GM18505 (cell line): ENCODE measurements at regions not wholly inside any gene's neighbourhood (a gene's known extent, or its start where the extent isn't known, plus 50 kb on each side); places are given as distances from the start of the nearest gene placed in this dataset.

Source experiments
- ATAC-seq: cut with Tn5 transposase; IDR thresholded peaks from one replicate; pipeline ENCODE4 v1.9.1; 2021; ENCODE audit not compliant: unreplicated experiment
- POLR2A ChIP-seq: IDR thresholded peaks from 4 replicates; pipeline ENCODE4 v1.6.1; 2011; ENCODE audit warnings: borderline replicate concordance; ENCODE audit not compliant: insufficient read depth, insufficient read length; ENCODE audit errors: extremely low read depth

DNA sequence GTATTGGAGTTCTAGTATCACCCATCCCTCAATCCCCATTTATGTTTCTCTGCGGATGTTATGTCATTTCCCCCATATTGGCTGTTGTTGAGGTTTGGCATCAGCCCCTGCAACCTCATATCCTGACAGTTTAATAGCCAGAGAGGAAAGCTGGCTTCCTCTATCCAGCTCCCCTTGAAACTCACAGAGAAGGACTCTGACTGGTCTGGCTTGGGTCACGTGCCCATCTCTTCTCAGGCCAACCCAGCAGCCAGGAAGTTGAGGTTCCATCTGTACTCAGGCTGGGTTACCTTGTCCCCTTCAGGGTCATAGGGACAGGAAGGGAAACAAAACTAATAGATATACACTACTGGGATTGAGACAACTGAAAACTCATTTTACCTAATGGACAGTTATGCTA lies 148.0 kb upstream of the SLC14A2 start:
- no peak for TF ChIP-seq POLR2A
- no peak for ATAC-seq

DNA sequence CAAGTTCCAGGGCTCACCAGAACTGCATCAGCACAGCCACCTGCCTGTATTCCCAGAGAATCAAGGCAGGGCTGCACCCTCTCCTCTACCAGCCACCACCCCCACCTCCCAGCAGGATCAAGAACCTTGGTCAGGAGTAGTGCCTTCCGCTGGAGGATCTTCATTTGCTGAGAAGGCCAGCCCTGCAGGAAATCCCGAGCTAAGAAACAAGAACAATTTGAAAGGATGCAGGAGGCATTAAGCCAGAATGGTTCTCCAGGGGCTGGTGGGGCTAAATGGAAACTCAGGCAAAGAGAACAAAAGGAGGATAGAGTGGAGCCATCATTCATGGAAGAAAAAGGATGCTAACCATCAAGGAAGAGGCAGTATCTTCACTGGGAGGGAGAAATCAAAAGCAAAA lies 147.3 kb upstream of the SLC14A2 start:
- TF ChIP-seq POLR2A = no peak
- no peak for ATAC-seq

DNA sequence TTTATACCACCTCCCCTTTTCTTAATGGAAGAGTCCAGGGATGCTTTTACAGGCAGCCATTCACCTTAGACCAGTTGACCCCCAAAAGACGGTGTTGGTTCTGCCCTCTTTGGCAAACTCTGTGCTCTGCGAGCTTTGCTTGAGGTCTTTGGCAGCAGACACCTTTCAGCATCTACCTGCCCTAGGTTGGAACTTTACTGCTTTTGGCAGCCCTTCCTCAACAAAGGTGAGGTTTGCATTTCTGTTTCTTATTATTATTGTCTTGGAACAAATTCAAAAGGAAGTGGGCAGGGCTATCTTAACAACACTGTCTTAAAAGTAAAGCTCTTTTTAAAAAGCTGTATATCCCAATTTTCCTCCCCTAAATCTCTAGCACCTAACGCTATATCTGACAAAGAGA lies 136.4 kb upstream of the SLC14A2 start:
- ATAC-seq = no peak
- TF ChIP-seq POLR2A = no peak

DNA sequence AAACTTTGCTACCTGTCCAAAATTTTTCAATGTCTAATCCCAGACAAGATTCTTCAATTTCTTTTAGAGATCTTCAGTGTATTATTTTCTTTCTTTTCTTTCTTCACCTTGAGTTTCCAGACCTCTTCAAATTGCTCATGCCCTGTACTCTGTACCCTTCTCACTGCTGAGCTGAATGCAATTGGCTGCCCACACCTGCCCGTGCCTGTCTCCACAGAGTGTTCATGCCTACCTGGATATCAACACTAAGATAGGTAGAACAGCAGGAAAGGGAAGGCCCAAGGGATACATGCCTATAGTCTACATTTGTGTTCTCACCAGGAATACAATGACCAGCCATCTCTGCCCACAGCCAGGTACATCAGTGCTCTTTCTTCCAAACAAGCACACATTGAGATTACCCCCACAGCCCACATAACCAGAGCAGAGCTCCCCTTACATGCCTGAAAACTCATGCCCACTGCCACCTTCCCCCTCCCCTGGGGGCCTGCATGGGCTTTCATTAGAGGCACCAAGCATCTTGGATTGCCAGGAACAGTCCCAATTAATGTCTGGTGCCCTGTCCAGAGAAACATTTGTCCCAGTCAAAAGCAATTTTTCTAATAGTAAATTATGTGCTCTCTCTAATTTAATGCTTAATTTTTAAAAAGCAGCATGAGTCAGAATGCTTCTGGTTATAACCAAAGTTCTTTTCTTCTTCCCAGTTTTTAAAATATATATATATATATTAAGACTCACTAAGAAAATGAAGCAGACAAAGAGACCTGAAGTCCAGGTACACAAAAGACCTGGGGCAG lies 134.9 kb upstream of the SLC14A2 start:
- TF ChIP-seq POLR2A = no peak
- no peak for ATAC-seq

DNA sequence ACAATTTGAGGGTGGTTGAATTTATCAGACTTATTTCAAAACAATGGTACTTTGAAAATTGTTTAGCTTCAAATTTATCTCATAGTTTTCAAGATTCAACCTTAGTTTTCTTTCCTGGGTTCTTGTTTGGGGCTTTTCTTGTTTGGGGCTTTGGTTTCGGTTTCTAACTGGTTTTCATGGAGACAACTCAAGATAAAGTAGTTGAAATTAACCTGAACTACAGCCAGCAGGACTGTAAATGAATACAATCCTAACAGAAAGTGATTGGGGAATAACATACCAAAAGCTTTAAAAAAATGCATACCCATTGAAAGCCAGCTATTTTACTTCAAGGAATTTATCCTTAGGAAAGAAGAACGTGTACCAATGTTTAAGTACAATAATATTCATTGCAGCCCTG lies 133.5 kb upstream of the SLC14A2 start:
- ATAC-seq = no peak
- TF ChIP-seq POLR2A = no peak

DNA sequence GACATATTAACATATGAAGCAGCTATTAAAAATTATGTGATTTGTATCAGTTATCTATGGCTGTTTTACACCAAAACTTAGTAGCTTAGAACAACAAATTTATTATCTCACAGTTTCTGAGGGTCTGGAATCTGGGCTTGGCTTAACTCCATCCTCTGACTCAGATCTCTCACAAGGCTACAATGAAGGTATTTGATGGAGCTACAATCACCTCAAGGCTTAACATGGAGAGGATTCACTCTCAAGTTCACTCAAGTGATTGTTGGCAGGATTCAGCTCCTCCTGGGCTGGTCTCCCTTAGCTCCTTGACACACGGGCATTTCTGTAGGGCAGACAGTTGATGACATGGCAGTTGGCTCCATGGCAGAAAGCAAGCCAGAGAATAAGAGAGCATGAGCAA lies 133.0 kb upstream of the SLC14A2 start:
- ATAC-seq = no peak
- TF ChIP-seq POLR2A = no peak

DNA sequence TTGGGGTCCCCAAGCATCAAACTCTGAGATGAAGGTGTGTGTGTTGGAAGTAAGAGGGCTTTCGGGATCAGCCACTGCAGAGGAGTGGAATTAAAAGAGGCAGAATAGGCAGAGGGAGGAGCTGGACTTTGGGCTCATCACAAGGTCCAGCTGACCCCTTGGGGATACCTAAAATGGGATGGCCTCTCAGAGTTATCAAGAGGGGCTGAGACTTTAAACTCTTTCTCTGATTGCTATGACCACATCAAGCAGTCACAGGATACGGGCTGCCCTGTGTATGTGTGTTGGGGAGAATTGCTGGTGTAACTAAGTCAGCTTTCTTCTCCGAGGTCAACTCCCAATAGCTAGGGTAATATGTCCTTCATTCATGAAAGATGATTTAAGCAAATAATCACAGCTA lies 127.7 kb upstream of the SLC14A2 start:
- ATAC-seq = no peak
- no peak for TF ChIP-seq POLR2A

DNA sequence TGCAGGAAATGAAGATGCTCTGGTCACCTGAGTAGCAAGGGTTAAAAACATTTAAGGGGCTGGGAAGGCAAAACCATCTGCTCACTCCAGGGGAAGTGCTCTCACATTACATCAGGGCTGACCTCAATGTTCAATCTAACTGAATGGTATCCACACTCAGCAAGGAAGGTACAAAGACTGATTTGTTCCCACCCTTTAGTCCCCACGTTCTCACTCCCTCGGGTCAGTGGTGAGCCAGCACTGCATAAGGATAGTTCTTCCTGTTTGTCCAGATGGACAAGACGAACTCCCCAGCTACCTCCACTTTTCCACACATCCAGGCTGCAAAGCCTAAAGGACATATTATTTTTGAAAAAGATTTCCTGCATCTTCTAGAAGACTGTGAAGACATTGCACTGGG lies 126.6 kb upstream of the SLC14A2 start:
- no peak for TF ChIP-seq POLR2A
- ATAC-seq = no peak

DNA sequence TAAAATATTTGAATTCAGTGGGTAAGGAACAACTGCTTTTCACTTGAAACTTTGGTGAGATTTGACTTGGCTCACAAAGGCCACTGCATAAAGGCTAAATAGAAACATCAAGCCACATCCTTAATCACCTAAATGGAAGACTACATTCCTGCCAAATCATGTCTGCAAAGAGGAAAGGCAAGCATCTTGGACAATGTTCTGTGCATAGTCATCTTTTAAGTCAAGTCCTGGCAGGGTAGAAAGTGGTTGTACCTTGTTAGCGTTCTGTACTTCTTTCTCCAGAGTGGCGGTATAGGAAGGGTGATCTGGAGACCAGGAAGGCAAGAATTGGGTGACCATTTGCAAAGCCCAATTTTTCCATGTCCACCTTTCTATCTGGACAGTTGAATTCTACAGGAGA lies 121.4 kb upstream of the SLC14A2 start:
- no peak for TF ChIP-seq POLR2A
- ATAC-seq = no peak

DNA sequence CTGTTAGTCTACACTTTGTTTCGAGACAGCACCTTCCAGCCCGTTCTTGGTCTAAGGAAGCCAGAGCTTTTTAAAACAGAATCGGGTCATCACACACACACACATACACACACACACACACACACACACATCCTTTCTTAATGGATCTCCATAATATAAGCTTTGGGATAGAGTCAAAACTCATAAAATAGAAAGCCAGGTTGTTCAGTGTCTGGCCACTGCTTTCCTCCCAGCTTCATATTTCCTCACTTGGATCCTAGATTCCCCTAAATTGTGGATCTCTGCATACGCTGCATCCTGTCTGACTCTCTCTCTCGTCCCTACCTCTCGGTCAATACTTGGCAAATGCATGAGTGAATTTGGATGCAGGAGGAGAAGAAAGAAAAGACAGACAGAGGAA lies 120.5 kb upstream of the SLC14A2 start:
- ATAC-seq = no peak
- TF ChIP-seq POLR2A = no peak

DNA sequence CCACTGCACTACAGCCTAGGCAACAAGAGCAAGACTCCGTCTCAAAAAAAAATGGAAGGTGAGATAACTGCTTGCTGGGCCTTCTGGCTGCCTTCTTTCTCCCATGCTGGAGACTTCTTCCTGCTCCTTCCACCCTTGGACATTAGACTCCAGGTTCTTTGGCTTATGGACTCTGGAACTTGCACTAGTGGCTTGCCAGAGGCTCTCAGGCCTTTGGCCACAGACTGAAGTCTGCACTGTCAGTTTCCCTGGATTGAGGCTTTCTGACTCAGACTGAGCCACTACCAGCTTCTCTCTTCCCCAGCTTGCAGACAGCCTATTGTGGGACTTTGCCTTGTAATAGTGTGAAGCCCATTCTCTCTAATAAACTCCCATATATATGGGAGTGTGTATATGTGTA lies 118.5 kb upstream of the SLC14A2 start:
- no peak for TF ChIP-seq POLR2A
- no peak for ATAC-seq

DNA sequence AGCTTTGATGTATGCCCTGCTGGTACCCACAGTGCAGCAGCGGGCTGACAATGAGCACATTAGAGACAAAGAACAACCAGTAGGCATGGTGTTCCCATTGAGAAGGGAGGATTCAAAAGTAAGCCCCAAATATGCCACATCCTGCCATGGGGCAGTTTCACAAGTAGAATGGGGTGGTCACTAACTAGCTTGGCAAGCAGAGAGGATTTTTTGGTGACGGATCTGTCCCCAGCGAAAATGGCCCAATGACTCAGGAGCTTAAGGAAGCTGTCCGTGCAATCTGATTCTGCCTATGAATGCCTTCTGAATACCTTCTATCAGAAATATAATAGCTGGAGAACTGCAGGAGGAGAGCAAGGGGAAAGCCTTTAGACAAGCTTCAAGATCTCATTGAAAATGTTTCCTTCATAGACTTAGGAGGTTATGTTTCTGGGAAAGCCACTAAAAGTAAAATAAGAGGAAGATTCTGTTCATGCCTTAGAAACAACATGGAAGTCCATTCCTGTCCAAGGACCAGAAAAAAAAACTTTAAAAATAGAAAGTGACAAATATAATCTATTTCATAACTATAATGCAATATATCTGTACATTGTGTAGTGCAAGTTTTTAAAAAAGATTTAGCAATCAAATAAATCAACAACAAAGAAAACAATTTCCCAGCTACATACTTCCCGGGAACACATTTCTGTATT lies 117.5 kb upstream of the SLC14A2 start:
- TF ChIP-seq POLR2A = no peak
- ATAC-seq = no peak

DNA sequence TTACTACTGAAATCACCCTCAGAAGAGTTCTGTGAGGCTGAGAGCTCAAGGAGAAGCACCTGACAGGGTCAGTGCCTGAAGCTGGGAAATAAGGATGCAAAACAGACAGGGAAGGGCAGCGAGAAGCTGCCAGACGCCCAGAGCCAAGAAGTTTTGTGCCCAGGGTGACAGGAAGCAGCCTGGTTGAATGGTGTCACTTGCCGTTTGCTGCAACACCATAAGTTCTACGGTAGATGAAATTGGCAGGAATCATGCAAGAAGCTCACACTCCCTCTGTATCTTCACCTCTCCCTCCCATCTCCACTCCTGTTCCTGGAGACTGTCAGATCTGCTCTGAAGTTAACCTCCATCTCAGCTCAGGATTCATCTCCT lies 117.0 kb upstream of the SLC14A2 start:
- TF ChIP-seq POLR2A = no peak
- ATAC-seq = no peak

DNA sequence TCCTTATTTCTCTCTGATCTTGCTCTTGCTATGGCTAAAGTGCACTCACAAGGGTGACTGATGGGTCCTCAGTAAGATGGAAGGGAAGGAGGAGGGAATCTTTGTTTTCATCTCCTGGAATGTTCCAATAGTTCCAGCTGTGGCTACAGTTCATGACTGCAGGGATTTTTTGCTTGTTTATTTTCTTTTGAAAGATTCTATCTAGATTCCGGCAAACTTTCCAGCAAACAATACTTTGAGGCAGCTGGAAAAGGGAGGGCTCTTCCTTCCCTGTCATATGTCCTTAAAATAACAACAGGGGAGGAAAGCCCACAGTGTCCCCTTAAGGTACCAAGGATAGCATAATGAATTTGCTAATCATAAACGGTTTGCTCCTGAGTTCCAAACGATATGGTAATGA lies 111.3 kb upstream of the SLC14A2 start:
- no peak for TF ChIP-seq POLR2A

DNA sequence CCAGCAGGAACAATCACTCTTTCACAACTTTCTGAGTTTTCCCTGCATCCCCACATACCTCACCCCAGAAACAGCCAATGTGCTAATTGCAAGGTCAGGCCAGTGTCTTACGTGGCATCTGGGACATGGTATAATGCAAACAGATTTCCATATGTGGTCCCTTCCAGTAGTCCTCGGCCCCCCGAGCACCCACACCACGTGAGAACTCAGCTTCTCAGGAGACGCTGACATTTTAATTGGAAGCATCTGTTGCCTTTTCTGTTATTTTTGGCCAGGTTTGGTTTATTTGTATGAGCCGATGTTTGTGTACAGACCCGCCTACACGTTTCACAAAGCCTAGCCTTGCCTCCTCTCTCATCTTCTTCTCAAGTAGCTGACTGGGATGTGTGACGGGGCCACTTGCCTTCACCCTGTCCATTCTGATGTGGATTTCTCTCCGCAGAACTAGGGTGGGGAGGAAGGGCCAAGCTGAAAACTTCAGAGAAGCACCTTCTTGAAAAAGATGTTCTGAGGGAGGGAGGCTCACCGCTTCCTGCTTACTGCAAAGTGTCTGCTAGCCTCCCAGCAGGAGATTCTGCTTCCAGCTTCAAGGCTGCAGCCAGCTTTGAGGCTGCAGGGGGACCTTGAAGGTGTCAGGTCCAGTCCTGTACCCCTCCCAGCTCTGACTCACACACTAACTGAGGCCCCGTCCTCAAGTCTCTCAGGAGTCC lies 109.6 kb upstream of the SLC14A2 start:
- no peak for TF ChIP-seq POLR2A
- ATAC-seq = no peak

More for the DNA sequence above, 111.3 kb upstream of the SLC14A2 start:
- ATAC-seq = no peak

DNA sequence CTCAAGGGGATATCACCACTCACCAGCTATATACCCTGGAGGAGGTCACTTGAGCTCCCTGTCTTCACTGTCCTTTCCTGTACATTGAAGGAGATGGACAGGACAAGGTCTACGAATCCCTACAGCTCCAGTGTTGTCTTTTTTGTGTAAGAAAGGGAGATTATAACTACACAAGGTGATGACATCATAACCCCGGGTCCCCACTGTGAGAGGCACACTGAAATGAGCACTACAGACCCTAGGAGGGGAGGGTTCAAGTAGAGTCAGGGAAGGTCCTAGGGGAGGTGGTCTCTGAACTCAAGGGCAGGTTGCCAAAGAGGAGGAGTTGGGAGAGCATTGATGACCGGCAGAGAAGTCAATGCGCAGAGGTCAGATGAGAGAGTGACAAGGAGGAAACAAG lies 108.3 kb upstream of the SLC14A2 start:
- TF ChIP-seq POLR2A = no peak
- ATAC-seq = no peak
